ENCODE measurements at regions not wholly inside any gene's neighbourhood (a gene's known extent, or its start where the extent isn't known, plus 50 kb on each side); places are given as distances from the start of the nearest gene placed in this dataset.

DNA sequence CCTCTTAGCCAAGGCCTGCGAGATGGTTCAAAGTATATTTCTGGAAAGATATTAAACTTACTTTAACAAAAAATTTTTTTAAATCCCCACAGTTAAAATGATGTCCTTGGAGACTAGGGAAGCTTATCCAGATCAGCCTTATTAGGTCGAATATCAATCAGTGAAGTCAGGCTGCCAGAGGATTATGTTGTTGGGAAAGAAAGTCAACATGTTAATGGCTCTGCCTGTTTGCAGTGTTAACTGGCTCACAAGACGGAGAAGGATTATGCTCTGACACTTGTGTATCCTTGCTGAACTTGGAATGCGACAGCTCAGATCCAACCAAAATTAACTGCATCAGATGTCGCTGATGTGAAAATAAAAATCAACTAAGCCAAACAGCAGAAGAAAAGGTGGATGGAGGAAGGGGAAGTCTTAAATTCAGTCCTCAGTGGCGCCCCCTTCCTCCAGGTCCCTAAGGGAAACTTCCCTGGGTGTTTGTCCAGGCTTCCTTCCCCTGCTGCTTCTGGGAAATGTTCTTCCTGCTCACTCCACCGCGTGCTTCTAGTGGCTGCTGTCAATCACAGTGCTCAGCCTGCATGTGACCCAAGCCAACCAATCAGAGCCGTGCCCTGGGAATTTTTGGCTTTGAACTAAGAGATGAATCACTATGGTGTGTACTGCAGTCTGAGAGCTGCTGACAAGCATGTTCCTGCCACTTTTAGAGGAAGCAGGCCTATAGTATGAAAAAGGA is 690.4 kb upstream of the NRP1 start:
- TF ChIP-seq EZH2 (IDR thresholded peaks at IDR 0.05; ENCODE audit: insufficient read depth, poor library complexity, severe bottlenecking): no peak
- TF ChIP-seq EZH2phosphoT487 (IDR thresholded peaks at IDR 0.05; ENCODE audit: insufficient read depth, low read depth): no peak
